ENCODE measurements at regions not wholly inside any gene's neighbourhood (a gene's known extent, or its start where the extent isn't known, plus 50 kb on each side); places are given as distances from the start of the nearest gene placed in this dataset.

DNA sequence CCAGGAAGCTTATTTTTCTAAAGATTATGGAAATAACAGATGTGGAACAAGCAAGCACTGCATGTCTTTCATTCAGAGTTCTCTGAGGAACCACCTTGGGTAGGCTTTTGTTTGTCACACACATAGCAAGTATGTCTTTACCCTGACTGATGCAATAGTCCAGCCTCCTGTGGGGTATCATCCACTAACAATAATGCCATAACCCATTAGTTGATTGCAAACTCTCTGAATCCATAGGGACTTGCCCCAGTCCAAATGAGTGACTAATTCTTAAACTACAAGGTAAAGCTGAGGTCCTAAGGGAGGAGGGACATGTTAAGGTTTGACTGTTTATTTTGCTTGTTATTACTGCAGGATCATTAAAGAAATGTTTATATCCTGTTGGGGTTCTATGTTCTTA lies 151.4 kb upstream of the PRPS1L1 start:
- TF ChIP-seq, protein P1, sequence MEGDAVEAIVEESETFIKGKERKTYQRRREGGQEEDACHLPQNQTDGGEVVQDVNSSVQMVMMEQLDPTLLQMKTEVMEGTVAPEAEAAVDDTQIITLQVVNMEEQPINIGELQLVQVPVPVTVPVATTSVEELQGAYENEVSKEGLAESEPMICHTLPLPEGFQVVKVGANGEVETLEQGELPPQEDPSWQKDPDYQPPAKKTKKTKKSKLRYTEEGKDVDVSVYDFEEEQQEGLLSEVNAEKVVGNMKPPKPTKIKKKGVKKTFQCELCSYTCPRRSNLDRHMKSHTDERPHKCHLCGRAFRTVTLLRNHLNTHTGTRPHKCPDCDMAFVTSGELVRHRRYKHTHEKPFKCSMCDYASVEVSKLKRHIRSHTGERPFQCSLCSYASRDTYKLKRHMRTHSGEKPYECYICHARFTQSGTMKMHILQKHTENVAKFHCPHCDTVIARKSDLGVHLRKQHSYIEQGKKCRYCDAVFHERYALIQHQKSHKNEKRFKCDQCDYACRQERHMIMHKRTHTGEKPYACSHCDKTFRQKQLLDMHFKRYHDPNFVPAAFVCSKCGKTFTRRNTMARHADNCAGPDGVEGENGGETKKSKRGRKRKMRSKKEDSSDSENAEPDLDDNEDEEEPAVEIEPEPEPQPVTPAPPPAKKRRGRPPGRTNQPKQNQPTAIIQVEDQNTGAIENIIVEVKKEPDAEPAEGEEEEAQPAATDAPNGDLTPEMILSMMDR (IDR thresholded peaks at IDR 0.05; ENCODE audit: partially characterized antibody, unreplicated experiment): no peak
- no peaks in the 10 kb centered on the region for H3K27me3 Mint-ChIP-seq (ENCODE audit: unreplicated experiment)
- H3K4me1 Mint-ChIP-seq (ENCODE audit: low read depth, unreplicated experiment): peaks cover 9% of the 10 kb centered on the region
- no peaks in the 10 kb centered on the region for H3K9me3 Mint-ChIP-seq (ENCODE audit: unreplicated experiment)
- no peaks in the 10 kb centered on the region for H3K36me3 Mint-ChIP-seq (ENCODE audit: unreplicated experiment)
- peak overlapping the region; percentile 62 for H3K27ac Mint-ChIP-seq (ENCODE audit: unreplicated experiment)
- no peak for DNase-seq
- H3K4me3 Mint-ChIP-seq (ENCODE audit: unreplicated experiment): no peak overlapping the region

- H3K4me1 Mint-ChIP-seq (ENCODE audit: low read depth, unreplicated experiment): peaks cover 9% of the 10 kb centered on the region
- H3K27ac Mint-ChIP-seq (ENCODE audit: unreplicated experiment): peak overlapping the region; percentile 46
- TF ChIP-seq, protein P1 (IDR thresholded peaks at IDR 0.05; ENCODE audit: partially characterized antibody, unreplicated experiment): no peak
- no peaks in the 10 kb centered on the region for H3K9me3 Mint-ChIP-seq (ENCODE audit: unreplicated experiment)
- H3K4me3 Mint-ChIP-seq (ENCODE audit: unreplicated experiment): no peak overlapping the region
- H3K36me3 Mint-ChIP-seq (ENCODE audit: unreplicated experiment): no peaks in the 10 kb centered on the region
- H3K27me3 Mint-ChIP-seq (ENCODE audit: unreplicated experiment): no peaks in the 10 kb centered on the region
- DNase-seq: no peak
Measured at GRCh38 chr7:18180685-18181084, 153.0 kb upstream of the PRPS1L1 start.

- Mint-ChIP-seq H3K4me3 (ENCODE audit: unreplicated experiment) (no peak overlapping the region), H3K27ac (ENCODE audit: unreplicated experiment) (no peak overlapping the region), H3K36me3 (ENCODE audit: unreplicated experiment) (no peaks in the 10 kb centered on the region), H3K9me3 (ENCODE audit: unreplicated experiment) (peaks cover 1% of the 10 kb centered on the region), H3K4me1 (ENCODE audit: low read depth, unreplicated experiment) (no peaks in the 10 kb centered on the region), H3K27me3 (ENCODE audit: unreplicated experiment) (peaks cover 2% of the 10 kb centered on the region)
- no peak for DNase-seq
- TF ChIP-seq, protein P1 (IDR thresholded peaks at IDR 0.05; ENCODE audit: partially characterized antibody, unreplicated experiment): no peak
Measured at GRCh38 chr7:18189500-18190126, 162.0 kb upstream of the PRPS1L1 start.

DNA sequence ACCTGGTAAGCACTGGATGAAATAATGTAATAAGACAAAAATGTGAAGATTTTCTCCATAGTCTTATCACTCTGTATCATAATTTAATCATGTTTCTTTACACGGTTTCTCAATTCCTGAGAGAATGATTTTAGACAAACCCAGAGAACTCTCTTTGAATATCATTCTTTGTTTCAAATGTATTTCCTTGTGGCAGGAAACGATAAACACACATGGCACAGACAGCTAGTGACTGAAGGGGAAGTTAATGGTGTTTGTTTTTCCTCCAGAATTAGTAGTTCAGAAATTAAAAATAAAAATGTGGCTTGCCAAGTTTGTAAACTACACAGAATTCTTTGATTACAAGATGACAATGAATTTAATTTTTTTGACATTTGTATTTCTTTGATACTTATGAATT lies 163.7 kb upstream of the PRPS1L1 start:
- no peaks in the 10 kb centered on the region for H3K4me1 Mint-ChIP-seq (ENCODE audit: low read depth, unreplicated experiment)
- no peak for DNase-seq
- no peak overlapping the region for H3K27ac Mint-ChIP-seq (ENCODE audit: unreplicated experiment)
- TF ChIP-seq, protein P1 (IDR thresholded peaks at IDR 0.05; ENCODE audit: partially characterized antibody, unreplicated experiment): no peak
- H3K36me3 Mint-ChIP-seq (ENCODE audit: unreplicated experiment): no peaks in the 10 kb centered on the region
- peaks cover 1% of the 10 kb centered on the region for H3K9me3 Mint-ChIP-seq (ENCODE audit: unreplicated experiment)
- H3K4me3 Mint-ChIP-seq (ENCODE audit: unreplicated experiment): no peak overlapping the region
- H3K27me3 Mint-ChIP-seq (ENCODE audit: unreplicated experiment): peaks cover 2% of the 10 kb centered on the region

- no peaks in the 10 kb centered on the region for H3K4me1 Mint-ChIP-seq (ENCODE audit: low read depth, unreplicated experiment)
- no peak overlapping the region for H3K4me3 Mint-ChIP-seq (ENCODE audit: unreplicated experiment)
- peaks cover 2% of the 10 kb centered on the region for H3K27me3 Mint-ChIP-seq (ENCODE audit: unreplicated experiment)
- H3K27ac Mint-ChIP-seq (ENCODE audit: unreplicated experiment): no peak overlapping the region
- no peaks in the 10 kb centered on the region for H3K36me3 Mint-ChIP-seq (ENCODE audit: unreplicated experiment)
- H3K9me3 Mint-ChIP-seq (ENCODE audit: unreplicated experiment): peaks cover 1% of the 10 kb centered on the region
- TF ChIP-seq, protein P1 (IDR thresholded peaks at IDR 0.05; ENCODE audit: partially characterized antibody, unreplicated experiment): no peak
- DNase-seq: no peak
Measured at GRCh38 chr7:18191862-18192625, 164.4 kb upstream of the PRPS1L1 start.

Data from glutamatergic neuron (in vitro differentiated cells).